ENCODE measurements at regions not wholly inside any gene's neighbourhood (a gene's known extent, or its start where the extent isn't known, plus 50 kb on each side); places are given as distances from the start of the nearest gene placed in this dataset.

- no peak for DNase-seq (ENCODE audit: low read depth in 1 of 2, low spot score in 1 of 2)
Observed at GRCh38 chr9:79240774-79241173, 331.0 kb upstream of the TLE4 start.

DNA sequence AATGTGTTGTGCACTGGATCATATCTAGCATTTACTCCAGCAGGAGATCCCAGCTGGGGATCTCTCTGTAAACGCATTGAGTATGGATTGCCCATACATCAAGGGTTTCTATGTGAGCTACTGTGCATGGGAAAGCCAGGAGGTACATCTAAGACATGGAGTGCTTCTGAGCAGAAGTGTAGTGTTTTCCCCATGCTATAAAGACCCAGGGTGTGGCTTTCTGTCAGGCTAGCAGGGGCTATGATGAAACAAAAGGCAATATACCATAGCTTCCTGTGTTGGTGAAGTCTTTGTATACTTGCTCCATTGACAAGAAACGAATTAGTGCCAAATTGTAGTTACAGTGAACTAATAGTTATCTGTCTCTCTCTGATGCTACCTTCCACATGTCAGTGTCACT is 329.3 kb upstream of the TLE4 start:
- no peak for DNase-seq (ENCODE audit: low read depth in 1 of 2, low spot score in 1 of 2)

GRCh38 chr9:79246170-79246569 is 325.6 kb upstream of the TLE4 start:
- no peak for DNase-seq (ENCODE audit: low read depth in 1 of 2, low spot score in 1 of 2)

- DNase-seq (ENCODE audit: low read depth in 1 of 2, low spot score in 1 of 2) = no peak
Observed at GRCh38 chr9:79247021-79247420, 324.7 kb upstream of the TLE4 start.

DNA sequence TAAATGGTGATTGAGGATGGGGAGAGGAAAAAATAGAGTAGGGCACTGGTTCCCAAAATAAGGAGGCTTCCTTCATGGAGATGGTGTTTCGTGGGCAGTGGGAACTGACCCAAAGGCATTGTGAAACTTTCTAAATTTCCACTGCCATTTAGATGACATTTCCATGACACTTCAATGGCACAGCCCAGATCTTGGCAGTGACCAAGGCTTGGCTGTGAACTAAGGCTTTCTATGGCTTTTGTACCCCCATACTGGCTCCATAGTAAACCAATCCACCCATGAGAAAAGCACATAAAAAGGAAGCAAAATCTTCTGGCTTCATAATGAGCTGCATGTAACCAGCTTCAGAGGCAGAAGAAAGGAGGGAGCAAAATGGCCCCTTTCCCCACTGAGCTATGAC is 321.0 kb upstream of the TLE4 start:
- no peak for DNase-seq (ENCODE audit: low read depth in 1 of 2, low spot score in 1 of 2)

GRCh38 chr9:79254900-79255650 is 316.7 kb upstream of the TLE4 start:
- DNase-seq (ENCODE audit: low read depth in 1 of 2, low spot score in 1 of 2) = no peak

- no peak for DNase-seq (ENCODE audit: low read depth in 1 of 2, low spot score in 1 of 2)
Observed at GRCh38 chr9:79255651-79256260, 316.0 kb upstream of the TLE4 start.

- no peak for DNase-seq (ENCODE audit: low read depth in 1 of 2, low spot score in 1 of 2)
Observed at GRCh38 chr9:79256691-79257213, 315.0 kb upstream of the TLE4 start.

GRCh38 chr9:79257228-79257781 is 314.5 kb upstream of the TLE4 start:
- DNase-seq (ENCODE audit: low read depth in 1 of 2, low spot score in 1 of 2) = no peak

GRCh38 chr9:79257790-79258351 is 313.9 kb upstream of the TLE4 start:
- no peak for DNase-seq (ENCODE audit: low read depth in 1 of 2, low spot score in 1 of 2)

DNA sequence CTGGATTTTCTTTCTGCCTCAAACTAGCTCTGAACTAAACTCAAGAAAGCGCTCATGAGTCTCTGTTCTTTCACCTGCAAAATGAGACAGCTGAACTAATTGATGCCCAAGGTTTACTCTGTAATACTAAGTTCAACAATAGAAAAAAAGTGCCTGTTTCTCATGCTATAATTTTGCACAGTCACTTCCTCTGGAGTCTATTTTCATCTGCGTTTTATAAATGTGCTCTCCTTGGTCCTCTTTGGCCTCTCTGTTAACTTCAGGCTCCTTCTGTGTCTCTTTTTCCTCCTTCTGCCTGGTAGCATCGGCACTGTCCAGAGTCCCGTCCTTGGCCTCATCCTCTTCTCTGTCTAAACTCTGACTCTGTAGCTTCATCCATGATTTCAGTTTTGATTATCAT is 311.9 kb upstream of the TLE4 start:
- no peak for DNase-seq (ENCODE audit: low read depth in 1 of 2, low spot score in 1 of 2)

DNA sequence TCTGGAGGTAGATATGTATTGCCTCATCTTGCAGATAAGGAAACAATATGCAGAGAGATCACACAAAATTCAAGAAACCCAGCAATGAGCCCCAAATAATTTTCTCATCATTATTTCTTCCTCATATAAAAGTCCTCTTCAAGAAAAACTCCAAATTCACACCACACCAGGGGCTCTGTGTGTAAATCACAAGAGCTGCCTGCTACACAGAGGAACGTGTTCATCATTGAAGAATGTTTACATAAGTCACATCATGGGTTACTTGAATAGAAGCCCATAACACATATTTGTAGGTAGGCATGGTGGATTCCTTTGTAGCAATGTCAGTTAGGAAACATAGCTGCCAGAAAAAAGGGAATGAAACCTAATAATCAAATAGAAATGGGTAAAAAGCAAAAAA is 308.1 kb upstream of the TLE4 start:
- DNase-seq (ENCODE audit: low read depth in 1 of 2, low spot score in 1 of 2) = no peak

GRCh38 chr9:79264041-79264440 is 307.7 kb upstream of the TLE4 start:
- DNase-seq (ENCODE audit: low read depth in 1 of 2, low spot score in 1 of 2) = no peak

DNA sequence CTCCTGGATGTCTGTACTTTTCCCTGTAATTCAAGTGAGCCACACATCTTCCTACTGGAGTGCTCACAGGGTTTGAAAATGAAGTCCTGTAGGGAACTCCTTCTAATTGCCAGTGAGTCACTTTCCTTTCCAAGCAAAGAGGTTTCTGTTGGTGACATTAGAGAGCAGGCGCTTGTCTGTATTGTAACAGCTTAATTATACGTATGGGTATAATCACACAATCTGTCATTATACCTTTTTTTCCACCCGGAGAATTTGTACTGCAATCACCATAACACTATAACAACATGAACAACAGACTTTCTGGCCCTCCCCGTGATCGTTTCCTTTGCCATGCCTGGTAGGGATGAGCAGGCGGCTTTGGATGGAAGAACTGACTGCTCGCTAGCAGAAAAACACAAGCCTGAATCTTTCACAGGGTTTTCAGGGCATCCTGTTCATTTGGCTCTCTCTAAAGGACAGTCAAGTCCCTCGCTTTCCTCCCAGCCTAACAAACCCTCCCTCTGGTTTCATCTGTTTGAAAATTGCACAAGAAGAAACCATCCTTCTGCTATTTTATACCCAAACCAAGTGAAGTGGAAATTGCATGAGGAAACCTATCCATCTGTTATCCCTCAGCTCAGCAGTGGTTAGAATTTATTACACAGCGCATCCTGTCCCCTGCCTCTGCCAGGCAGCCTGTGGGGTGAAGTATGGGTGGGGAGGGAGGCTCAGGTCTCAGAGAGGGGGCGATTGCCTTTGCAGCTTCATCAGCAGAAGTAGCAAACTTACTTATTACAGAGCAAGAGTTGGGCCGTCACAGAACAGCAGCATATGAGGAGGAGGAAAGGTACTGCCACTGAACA is 307.0 kb upstream of the TLE4 start:
- DNase-seq (ENCODE audit: low read depth in 1 of 2, low spot score in 1 of 2) = no peak

GRCh38 chr9:79266986-79267385 is 304.8 kb upstream of the TLE4 start:
- no peak for DNase-seq (ENCODE audit: low read depth in 1 of 2, low spot score in 1 of 2)

GRCh38 chr9:79268806-79269205 is 303.0 kb upstream of the TLE4 start:
- DNase-seq (ENCODE audit: low read depth in 1 of 2, low spot score in 1 of 2) = no peak

GRCh38 chr9:79273311-79273710 is 298.5 kb upstream of the TLE4 start:
- no peak for DNase-seq (ENCODE audit: low read depth in 1 of 2, low spot score in 1 of 2)

DNA sequence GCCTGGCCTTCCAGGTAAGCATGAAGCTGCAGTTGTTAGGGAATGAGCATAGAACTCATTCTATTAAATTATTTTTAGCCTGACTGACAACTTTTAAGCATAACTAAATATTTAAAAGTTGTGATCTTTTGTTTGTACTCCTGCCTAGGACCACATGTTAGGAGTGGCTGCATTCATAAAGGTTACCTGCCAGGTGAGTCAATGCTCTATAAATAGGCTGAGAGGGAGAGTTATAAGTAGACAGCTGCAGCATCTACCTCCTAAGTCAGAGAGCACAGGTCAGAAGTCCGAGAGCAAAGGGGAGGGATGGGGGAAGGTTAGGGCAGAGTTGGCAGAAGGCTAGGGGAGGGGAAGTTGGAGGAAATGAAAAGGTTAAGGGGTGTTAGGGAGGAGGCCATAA is 292.4 kb upstream of the TLE4 start:
- no peak for DNase-seq (ENCODE audit: low read depth in 1 of 2, low spot score in 1 of 2)

DNA sequence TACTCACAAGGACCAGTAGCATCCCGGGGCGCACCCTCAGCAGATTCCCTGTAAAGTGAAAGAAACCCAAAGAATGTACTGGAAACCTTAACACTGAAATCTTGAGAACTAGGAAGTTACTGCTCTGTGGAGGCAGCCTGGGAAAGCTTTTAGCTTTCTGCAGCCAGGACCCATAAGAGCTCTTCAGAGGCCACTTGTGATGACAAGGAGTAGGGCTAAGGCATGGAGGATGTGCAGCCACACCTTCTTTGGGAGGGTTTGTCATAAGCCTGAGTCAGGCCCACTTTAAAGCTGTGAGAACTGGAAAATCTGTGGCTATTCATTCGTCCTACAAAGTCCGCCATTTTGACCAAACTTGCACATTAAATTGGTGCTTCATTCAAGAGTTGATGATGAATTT is 291.1 kb upstream of the TLE4 start:
- no peak for DNase-seq (ENCODE audit: low read depth in 1 of 2, low spot score in 1 of 2)

DNA sequence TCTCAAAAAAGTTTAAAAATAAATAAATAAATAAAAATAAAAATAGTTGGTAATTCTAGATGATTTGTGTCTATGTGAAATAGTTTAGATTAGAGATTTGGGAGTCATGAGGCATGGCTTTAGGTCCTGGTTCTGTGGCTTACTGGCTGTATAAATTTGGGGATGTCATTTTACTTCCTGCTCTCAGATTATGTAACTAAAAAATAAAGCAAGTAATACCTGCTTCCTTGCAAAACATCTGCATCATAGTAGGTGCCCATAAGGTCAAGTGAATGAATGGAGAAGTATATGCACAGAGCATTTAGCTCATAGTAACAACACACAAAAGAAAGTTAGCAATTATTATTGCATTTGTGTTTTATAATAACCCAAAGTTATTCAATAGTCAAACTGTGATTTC is 287.7 kb upstream of the TLE4 start:
- no peak for DNase-seq (ENCODE audit: low read depth in 1 of 2, low spot score in 1 of 2)

- DNase-seq (ENCODE audit: low read depth in 1 of 2, low spot score in 1 of 2) = no peak
Observed at GRCh38 chr9:79286992-79287707, 284.6 kb upstream of the TLE4 start.

Measured in activated T-helper 1 cell treated with anti-CD3 and anti-CD28 coated beads, Interleukin-2, amount 50 U/mL, for 16 hours (primary cell).